HCT116 (cell line): ENCODE measurements at regions not wholly inside any gene's neighbourhood (a gene's known extent, or its start where the extent isn't known, plus 50 kb on each side); places are given as distances from the start of the nearest gene placed in this dataset.

Experiments
- ATAC-seq: fragments of 200-7000 bp; cut with Tn5 transposase; 2 replicates; pipeline ENCODE4 v1.9.1; 2020; ENCODE audit warnings: mild to moderate bottlenecking, moderate library complexity
- BruUV-seq: library from RNA; stranded (reverse); fragments of 400-500 nt; replicated peaks from 2 replicates; lab custom pipeline; 2021; lab: Mats Ljungman, UMichigan
- CTCF ChIA-PET: fragments of 300-600 bp; sonication (Branson Sonifier 250); formaldehyde crosslinking; loops from one replicate; lab custom pipeline; 2021; ENCODE audit warnings: antibody characterized with exemption; lab: Charles Lee
- POLR2A ChIA-PET: fragments of 300-600, 350-600 bp; sonication (Branson Sonifier 250); formaldehyde crosslinking; loops from one replicate; lab custom pipeline; 2021; ENCODE audit warnings: antibody characterized with exemption; lab: Charles Lee
- RAD21 ChIA-PET, 2 experiments: fragments of 300-600 bp; sonication (Branson Sonifier 250); formaldehyde crosslinking; loops; one replicate each; lab custom pipeline; 2023; ENCODE audit warnings: low total read pairs in 2 of 2; ENCODE audit not compliant: uncharacterized antibody in 2 of 2, unreplicated experiment in 2 of 2, low non-redundant PET in 1 of 2; lab: Charles Lee
- DNase-seq: peaks from one replicate; pipeline ENCODE4 v3.0.0-alpha.2; 2010; ENCODE audit warnings: low read depth, low spot score
- H2AFZ ChIP-seq: fragments of 200-600 bp; shearing (Covaris generic), sonication (generic); 2 replicates; pipeline ENCODE4 v1.6.1; 2017; ENCODE audit warnings: low read depth, mixed run types, mixed read lengths, antibody characterized with exemption, low read length; ENCODE audit not compliant: poor library complexity, severe bottlenecking
- H3K27ac ChIP-seq: 2 replicates; pipeline ENCODE4 v1.5.1; 2012; ENCODE audit warnings: low read depth, low read length
- H3K27me3 ChIP-seq: fragments of 200-600 bp; sonication (generic); 2 replicates; pipeline ENCODE4 v1.6.1; 2016; ENCODE audit warnings: mixed run types, low read length, mixed read lengths; ENCODE audit not compliant: insufficient read depth
- H3K36me3 ChIP-seq, 2 experiments: fragments of 200-500 bp in 1 of 2; fragments of 200-600 bp in 1 of 2; sonication (Bioruptor generic) in 1 of 2; sonication (generic) in 1 of 2; 2 replicates each; pipeline versions ENCODE4 v1.5.1 to v1.6.1; 2014 to 2016; ENCODE audit warnings: low read length in 2 of 2, inconsistent platforms in 1 of 2, mixed read lengths in 1 of 2, mixed run types in 1 of 2; ENCODE audit not compliant: insufficient read depth in 2 of 2, control insufficient read depth in 1 of 2
- H3K4me1 ChIP-seq, 2 experiments: fragments of 200-600 bp in 1 of 2; sonication (generic) in 1 of 2; 2 replicates each; pipeline versions ENCODE4 v1.5.1 to v1.6.1; 2012 to 2017; ENCODE audit warnings: low read length in 2 of 2, inconsistent platforms in 1 of 2, mild to moderate bottlenecking in 1 of 2, mixed read lengths in 1 of 2, mixed run types in 1 of 2, moderate library complexity in 1 of 2; ENCODE audit not compliant: insufficient read depth in 2 of 2, control insufficient read depth in 1 of 2
- H3K4me2 ChIP-seq: fragments of 200-600 bp; sonication (generic); 2 replicates; pipeline ENCODE4 v1.6.1; 2017; ENCODE audit warnings: mixed run types, low read length, mixed read lengths
- H3K4me3 ChIP-seq, 2 experiments: fragments of 200-600 bp in 1 of 2; sonication (generic) in 1 of 2; replicated peaks in 1 of 2; 2 replicates each; pipeline ENCODE4 v1.5.1; 2011 to 2016; ENCODE audit warnings: low read length in 2 of 2, control low read depth in 1 of 2, low read depth in 1 of 2, mild to moderate bottlenecking in 1 of 2, mixed read lengths in 1 of 2, mixed run types in 1 of 2
- H3K79me2 ChIP-seq: fragments of 200-600 bp; sonication (generic); 2 replicates; pipeline ENCODE4 v1.6.1; 2017; ENCODE audit warnings: mild to moderate bottlenecking, mixed run types, low read length, moderate library complexity, mixed read lengths; ENCODE audit not compliant: insufficient read depth
- H3K9ac ChIP-seq: fragments of 200-600 bp; sonication (generic); 2 replicates; pipeline ENCODE4 v1.6.1; 2016; ENCODE audit warnings: low read length, mixed read lengths
- H3K9me2 ChIP-seq: fragments of 200-600 bp; sonication (generic), shearing (Covaris generic); 2 replicates; pipeline ENCODE4 v1.6.1; 2017; ENCODE audit warnings: mixed run types, mild to moderate bottlenecking, moderate library complexity; ENCODE audit not compliant: insufficient read depth
- H3K9me3 ChIP-seq, 2 experiments: fragments of 200-500 bp in 1 of 2; fragments of 200-600 bp in 1 of 2; sonication (Bioruptor generic) in 1 of 2; sonication (generic) in 1 of 2; 2 replicates each; pipeline ENCODE4 v1.6.1; 2014 to 2017; ENCODE audit warnings: low read length in 2 of 2, mixed read lengths in 2 of 2, inconsistent platforms in 1 of 2, low read depth in 1 of 2, mild to moderate bottlenecking in 1 of 2, mixed run types in 1 of 2, moderate library complexity in 1 of 2; ENCODE audit not compliant: control insufficient read depth in 1 of 2, insufficient read depth in 1 of 2
- H4K20me1 ChIP-seq: fragments of 200-600 bp; sonication (generic), shearing (Covaris generic); 2 replicates; pipeline ENCODE4 v1.6.1; 2017; ENCODE audit warnings: mixed run types, mild to moderate bottlenecking, moderate library complexity; ENCODE audit not compliant: insufficient read depth
- ATF3 ChIP-seq: IDR thresholded peaks from 2 replicates; pipeline ENCODE4 v1.6.1; 2012
- CEBPB ChIP-seq: IDR thresholded peaks from 2 replicates; pipeline ENCODE4 v1.6.1; 2012; ENCODE audit warnings: low read depth
- CTCF ChIP-seq, 3 experiments: fragments of 200-600 bp in 1 of 3; sonication (generic) in 1 of 3; IDR thresholded peaks in 2 of 3; conservative IDR thresholded peaks in 1 of 3; 2 replicates each; pipeline ENCODE4 v1.5.1; 2012 to 2017; ENCODE audit warnings: low read depth in 2 of 3, low read length in 2 of 3, antibody characterized with exemption in 1 of 3, borderline replicate concordance in 1 of 3, control low read depth in 1 of 3, mild to moderate bottlenecking in 1 of 3, mixed read lengths in 1 of 3, mixed run types in 1 of 3, moderate library complexity in 1 of 3; ENCODE audit not compliant: insufficient read depth in 1 of 3
- ELF1 ChIP-seq: IDR thresholded peaks from 2 replicates; pipeline ENCODE4 v1.6.1; 2012; ENCODE audit warnings: low read depth, borderline replicate concordance
- EZH2phosphoT487 ChIP-seq: fragments of 200-600 bp; IDR thresholded peaks from 2 replicates; pipeline ENCODE4 v1.6.1; 2018; ENCODE audit warnings: antibody characterized with exemption, borderline replicate concordance
- MAX ChIP-seq: IDR thresholded peaks from 2 replicates; pipeline ENCODE4 v1.6.1; 2012
- POLR2A ChIP-seq: IDR thresholded peaks from 2 replicates; pipeline ENCODE4 v1.7.0; 2011; ENCODE audit warnings: borderline replicate concordance; ENCODE audit not compliant: insufficient read depth, insufficient read length; ENCODE audit errors: extremely low read depth
- RAD21 ChIP-seq: IDR thresholded peaks from 2 replicates; pipeline ENCODE4 v1.6.1; 2012; ENCODE audit warnings: low read depth, mild to moderate bottlenecking
- SIN3A ChIP-seq: IDR thresholded peaks from 2 replicates; pipeline ENCODE4 v1.6.1; 2012; ENCODE audit warnings: low read depth
- SP1 ChIP-seq: IDR thresholded peaks from 2 replicates; pipeline ENCODE4 v1.6.1; 2012; ENCODE audit warnings: low read depth
- SRF ChIP-seq: IDR thresholded peaks from 2 replicates; pipeline ENCODE4 v1.6.1; 2012; ENCODE audit warnings: low read depth
- TCF7L2 ChIP-seq: IDR thresholded peaks from 2 replicates; pipeline ENCODE4 v1.7.0; 2011; ENCODE audit warnings: borderline replicate concordance, inconsistent platforms; ENCODE audit not compliant: insufficient read depth, insufficient read length; ENCODE audit errors: extremely low read depth
- YY1 ChIP-seq: IDR thresholded peaks from 2 replicates; pipeline ENCODE4 v1.6.1; 2011; ENCODE audit warnings: low read length, low read depth, moderate library complexity, mild to moderate bottlenecking; ENCODE audit not compliant: insufficient replicate concordance; ENCODE audit errors: extremely low read depth
- ZBTB33 ChIP-seq: IDR thresholded peaks from 2 replicates; pipeline ENCODE4 v1.6.1; 2011; ENCODE audit warnings: mild to moderate bottlenecking, low read length, moderate library complexity; ENCODE audit not compliant: insufficient replicate concordance; ENCODE audit errors: extremely low read depth
- ZFX ChIP-seq: fragments of 450-650 bp; IDR thresholded peaks from 2 replicates; pipeline ENCODE4 v1.6.1; 2017
- intact Hi-C: fragments of 100-400 bp; cut with micrococcal nuclease; formaldehyde crosslinking; loops from 2 replicates; pipeline ENCODE4 v1.10.0; 2022

GRCh38 chrX:122878269-122878668, 305.8 kb upstream of the GRIA3 start:
- BruUV-seq: no TSS peak
- no peaks in the 10 kb centered on the region for H3K79me2 ChIP-seq
- H3K9me2 ChIP-seq: no peaks in the 10 kb centered on the region
- no peaks in the 10 kb centered on the region for H4K20me1 ChIP-seq
- no peaks in the 10 kb centered on the region for H3K4me1 ChIP-seq
- H3K4me3 ChIP-seq: no peak overlapping the region
- POLR2A ChIA-PET: no interaction called here
- intact Hi-C loops: no loop called here
- DNase-seq (no peak), ATAC-seq (no peak)
- CTCF ChIA-PET: no interaction called here
- no peak overlapping the region for H2AFZ ChIP-seq
- no peak overlapping the region for H3K4me2 ChIP-seq
- RAD21 ChIA-PET: no interaction called here
- H3K9ac ChIP-seq: no peak overlapping the region
- H3K36me3 ChIP-seq: no peaks in the 10 kb centered on the region
- TF ChIP-seq MAX (no peak), EZH2phosphoT487 (no peak), CEBPB (no peak), ATF3 (no peak), SRF (no peak), ZBTB33 (no peak), ZFX (no peak), SP1 (no peak)
- H3K27ac ChIP-seq: no peak overlapping the region
- H3K9me3 ChIP-seq: no peaks in the 10 kb centered on the region
- no peaks in the 10 kb centered on the region for H3K27me3 ChIP-seq

GRCh38 chrX:122880952-122881351, 303.1 kb upstream of the GRIA3 start:
- H4K20me1 ChIP-seq: no peaks in the 10 kb centered on the region
- H3K9ac ChIP-seq: no peak overlapping the region
- no peaks in the 10 kb centered on the region for H3K79me2 ChIP-seq
- no peak overlapping the region for H3K27ac ChIP-seq
- no peaks in the 10 kb centered on the region for H3K27me3 ChIP-seq
- H3K9me3 ChIP-seq: no peaks in the 10 kb centered on the region
- DNase-seq (no peak), ATAC-seq (no peak)
- no peak overlapping the region for H3K4me3 ChIP-seq
- no peak overlapping the region for H2AFZ ChIP-seq
- H3K4me1 ChIP-seq: no peaks in the 10 kb centered on the region
- H3K36me3 ChIP-seq: no peaks in the 10 kb centered on the region
- no peak overlapping the region for H3K4me2 ChIP-seq
- intact Hi-C loops: no loop called here
- ChIA-PET RAD21 (no interaction called here), CTCF (no interaction called here), POLR2A (no interaction called here)
- no peaks in the 10 kb centered on the region for H3K9me2 ChIP-seq
- no TSS peak for BruUV-seq
- TF ChIP-seq SIN3A (no peak), CTCF (IDR thresholded peaks at IDR 0.05 in 2 of 3, conservative IDR thresholded peaks at IDR 0.05 in 1 of 3; ENCODE audit: borderline replicate concordance in 1 of 3, insufficient read depth in 1 of 3, low read depth in 2 of 3, low read length in 2 of 3) (no peak), ZFX (no peak), ELF1 (no peak), POLR2A (no peak), RAD21 (no peak), YY1 (no peak), TCF7L2 (no peak), EZH2phosphoT487 (no peak), MAX (no peak)
